ENCODE measurements at regions not wholly inside any gene's neighbourhood (a gene's known extent, or its start where the extent isn't known, plus 50 kb on each side); places are given as distances from the start of the nearest gene placed in this dataset.

DNA sequence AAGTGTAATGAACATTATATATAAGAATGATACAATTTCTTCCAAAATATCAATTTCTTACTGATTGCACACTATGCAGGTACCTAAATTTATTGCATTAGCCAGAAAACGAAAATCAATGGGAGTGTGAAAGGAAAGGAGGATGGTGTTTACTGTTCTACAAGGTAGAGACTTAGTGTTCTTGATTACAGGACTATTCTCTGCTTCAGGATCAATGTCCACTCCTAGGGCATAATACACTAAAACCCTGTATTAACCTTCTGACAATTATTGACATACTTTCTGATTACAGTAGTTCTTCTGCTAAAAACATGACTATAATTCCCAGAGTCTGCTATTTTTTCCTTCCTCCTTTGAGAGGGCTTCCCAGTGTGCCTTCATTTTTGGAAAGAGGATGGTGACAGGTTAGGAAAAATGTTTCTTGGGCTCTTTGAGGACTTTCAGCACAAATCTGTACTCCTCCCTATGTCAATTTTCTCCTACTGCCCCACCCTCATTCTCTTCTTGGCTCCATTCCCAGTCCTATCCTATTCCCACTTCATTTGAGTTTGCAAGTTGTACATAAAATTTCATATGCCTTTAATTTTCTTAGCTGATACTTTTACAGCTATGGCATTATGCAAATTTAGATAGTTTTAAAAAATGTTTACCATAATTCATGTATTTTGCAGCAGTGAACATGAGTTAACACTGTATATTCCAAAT, 278.9 kb downstream of the CENPW start:
- TF ChIP-seq CTCF (conservative IDR thresholded peaks at IDR 0.05; ENCODE audit: low read depth in 2 of 2), result no peak
- no peak for TF ChIP-seq EZH2phosphoT487 (IDR thresholded peaks at IDR 0.05; ENCODE audit: unreplicated experiment)
